ENCODE measurements at regions not wholly inside any gene's neighbourhood (a gene's known extent, or its start where the extent isn't known, plus 50 kb on each side); places are given as distances from the start of the nearest gene placed in this dataset.
"Not testable (repeated sequence)": the region's sequence is repeated elsewhere in the genome, so short reads cannot be mapped to it uniquely, and the experiment has no call there.

GRCh38 chr4:153099391-153100140, 104.7 kb upstream of the TRIM2 start:
- no peak for DNase-seq (ENCODE audit: low read depth in 2 of 2)

- DNase-seq (ENCODE audit: low read depth in 2 of 2): not testable (repeated sequence)
These were observed 97.5 kb upstream of the TRIM2 start for GRCh38 chr4:153106736-153107135.

- DNase-seq (ENCODE audit: low read depth in 2 of 2): no peak
These were observed 97.0 kb upstream of the TRIM2 start for GRCh38 chr4:153107246-153107645.

- DNase-seq (ENCODE audit: low read depth in 2 of 2): no peak
These were observed 94.9 kb upstream of the TRIM2 start for GRCh38 chr4:153109296-153109849.

- no peak for DNase-seq (ENCODE audit: low read depth in 2 of 2)
These were observed 93.5 kb upstream of the TRIM2 start for GRCh38 chr4:153110739-153111138.

- no peak for DNase-seq (ENCODE audit: low read depth in 2 of 2)
These were observed 92.7 kb upstream of the TRIM2 start for GRCh38 chr4:153111426-153112040.

- DNase-seq (ENCODE audit: low read depth in 2 of 2): no peak
These were observed 92.2 kb upstream of the TRIM2 start for GRCh38 chr4:153112041-153112441.

- no peak for DNase-seq (ENCODE audit: low read depth in 2 of 2)
These were observed 91.0 kb upstream of the TRIM2 start for GRCh38 chr4:153113061-153113837.

GRCh38 chr4:153113838-153114105, 90.5 kb upstream of the TRIM2 start:
- no peak for DNase-seq (ENCODE audit: low read depth in 2 of 2)

GRCh38 chr4:153114771-153115321, 89.4 kb upstream of the TRIM2 start:
- no peak for DNase-seq (ENCODE audit: low read depth in 2 of 2)

GRCh38 chr4:153115322-153116290, 88.6 kb upstream of the TRIM2 start:
- DNase-seq (ENCODE audit: low read depth in 2 of 2): peak; percentile 21 to 37

- no peak for DNase-seq (ENCODE audit: low read depth in 2 of 2)
These were observed 88.0 kb upstream of the TRIM2 start for GRCh38 chr4:153116291-153116680.

- DNase-seq (ENCODE audit: low read depth in 2 of 2): no peak
These were observed 87.4 kb upstream of the TRIM2 start for GRCh38 chr4:153116801-153117200.

GRCh38 chr4:153117554-153117953, 86.7 kb upstream of the TRIM2 start:
- no peak for DNase-seq (ENCODE audit: low read depth in 2 of 2)

GRCh38 chr4:153119626-153120025, 84.6 kb upstream of the TRIM2 start:
- DNase-seq (ENCODE audit: low read depth in 2 of 2): no peak

- no peak for DNase-seq (ENCODE audit: low read depth in 2 of 2)
These were observed 84.0 kb upstream of the TRIM2 start for GRCh38 chr4:153120235-153120634.

- no peak for DNase-seq (ENCODE audit: low read depth in 2 of 2)
These were observed 81.4 kb upstream of the TRIM2 start for GRCh38 chr4:153122855-153123254.

GRCh38 chr4:153126137-153126536, 78.1 kb upstream of the TRIM2 start:
- no peak for DNase-seq (ENCODE audit: low read depth in 2 of 2)

GRCh38 chr4:153127760-153128494, 76.3 kb upstream of the TRIM2 start:
- peak; percentile 58 to 82 for DNase-seq (ENCODE audit: low read depth in 2 of 2)

GRCh38 chr4:153131596-153131995, 72.6 kb upstream of the TRIM2 start:
- DNase-seq (ENCODE audit: low read depth in 2 of 2): no peak

Data from dermis microvascular lymphatic vessel endothelial cell (primary cell).